Parathyroid adenoma (tissue), 2 donors: ENCODE measurements at regions not wholly inside any gene's neighbourhood (a gene's known extent, or its start where the extent isn't known, plus 50 kb on each side); places are given as distances from the start of the nearest gene placed in this dataset.

Source experiments
- H2AFZ ChIP-seq: fragments of 300-600 bp; sonication (generic); one replicate; pipeline ENCODE4 v1.7.0; 2017; ENCODE audit warnings: antibody characterized with exemption, mild to moderate bottlenecking
- H3K27ac ChIP-seq: fragments of 300-600 bp; sonication (generic); one replicate; pipeline ENCODE4 v1.7.0; 2017
- H3K27me3 ChIP-seq: fragments of 300-600 bp; sonication (generic); one replicate; pipeline ENCODE4 v1.7.0; 2017; ENCODE audit warnings: low read length; ENCODE audit not compliant: control insufficient read depth, insufficient read depth
- H3K36me3 ChIP-seq: fragments of 300-600 bp; sonication (generic); one replicate; pipeline ENCODE4 v1.7.0; 2017; ENCODE audit warnings: low read length; ENCODE audit not compliant: control insufficient read depth, insufficient read depth
- H3K4me1 ChIP-seq: fragments of 300-600 bp; sonication (generic); one replicate; pipeline ENCODE4 v1.7.0; 2017; ENCODE audit warnings: control low read depth
- H3K4me2 ChIP-seq: fragments of 300-600 bp; sonication (generic); one replicate; pipeline ENCODE4 v1.7.0; 2017; ENCODE audit warnings: low read length
- H3K4me3 ChIP-seq: fragments of 300-600 bp; sonication (generic); one replicate; pipeline ENCODE4 v1.7.0; 2017; ENCODE audit warnings: low read depth, low read length
- H3K79me2 ChIP-seq: fragments of 300-600 bp; sonication (generic); one replicate; pipeline ENCODE4 v1.7.0; 2017; ENCODE audit warnings: control low read depth
- H3K9ac ChIP-seq: fragments of 300-600 bp; sonication (generic); one replicate; pipeline ENCODE4 v1.7.0; 2017; ENCODE audit warnings: mild to moderate bottlenecking
- H3K9me3 ChIP-seq: fragments of 300-600 bp; sonication (generic); one replicate; pipeline ENCODE4 v1.7.0; 2017; ENCODE audit warnings: low read length; ENCODE audit not compliant: control insufficient read depth
- TF ChIP-seq, protein P1 (sequence below): fragments of 300-600 bp; sonication (generic); IDR thresholded peaks from one replicate; pipeline ENCODE4 v1.7.0; 2017; ENCODE audit warnings: antibody characterized with exemption, mild to moderate bottlenecking
- donor health status: primary hyperparathyroidism.

DNA sequence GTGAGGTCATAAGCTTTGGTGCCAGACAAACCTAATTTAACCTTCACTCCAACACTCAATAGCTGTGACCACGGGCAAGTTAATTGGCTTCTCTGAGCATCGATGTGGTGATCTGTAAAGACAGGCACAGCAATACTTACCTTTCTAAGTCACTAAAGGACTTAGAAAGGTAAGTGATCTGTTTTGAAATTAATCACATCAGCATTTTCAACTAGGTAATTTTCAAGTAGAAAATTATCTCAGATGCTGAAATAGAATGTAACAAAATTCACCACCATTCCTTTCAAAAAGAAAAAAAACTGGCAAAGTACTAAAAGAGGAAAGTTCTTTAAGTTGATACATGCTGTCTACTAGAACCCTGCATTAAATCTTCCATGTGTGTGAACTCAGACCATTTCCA lies 354.5 kb downstream of the ICE1 start:
- Histone ChIP-seq H2AFZ (no peak overlapping the region), H3K36me3 (no peaks in the 10 kb centered on the region), H3K79me2 (no peaks in the 10 kb centered on the region), H3K9me3 (no peaks in the 10 kb centered on the region), H3K4me2 (no peak overlapping the region), H3K9ac (no peak overlapping the region), H3K27ac (no peak overlapping the region), H3K27me3 (no peaks in the 10 kb centered on the region), H3K4me1 (no peaks in the 10 kb centered on the region), H3K4me3 (no peak overlapping the region)
- TF ChIP-seq, protein P1, sequence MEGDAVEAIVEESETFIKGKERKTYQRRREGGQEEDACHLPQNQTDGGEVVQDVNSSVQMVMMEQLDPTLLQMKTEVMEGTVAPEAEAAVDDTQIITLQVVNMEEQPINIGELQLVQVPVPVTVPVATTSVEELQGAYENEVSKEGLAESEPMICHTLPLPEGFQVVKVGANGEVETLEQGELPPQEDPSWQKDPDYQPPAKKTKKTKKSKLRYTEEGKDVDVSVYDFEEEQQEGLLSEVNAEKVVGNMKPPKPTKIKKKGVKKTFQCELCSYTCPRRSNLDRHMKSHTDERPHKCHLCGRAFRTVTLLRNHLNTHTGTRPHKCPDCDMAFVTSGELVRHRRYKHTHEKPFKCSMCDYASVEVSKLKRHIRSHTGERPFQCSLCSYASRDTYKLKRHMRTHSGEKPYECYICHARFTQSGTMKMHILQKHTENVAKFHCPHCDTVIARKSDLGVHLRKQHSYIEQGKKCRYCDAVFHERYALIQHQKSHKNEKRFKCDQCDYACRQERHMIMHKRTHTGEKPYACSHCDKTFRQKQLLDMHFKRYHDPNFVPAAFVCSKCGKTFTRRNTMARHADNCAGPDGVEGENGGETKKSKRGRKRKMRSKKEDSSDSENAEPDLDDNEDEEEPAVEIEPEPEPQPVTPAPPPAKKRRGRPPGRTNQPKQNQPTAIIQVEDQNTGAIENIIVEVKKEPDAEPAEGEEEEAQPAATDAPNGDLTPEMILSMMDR: no peak

DNA sequence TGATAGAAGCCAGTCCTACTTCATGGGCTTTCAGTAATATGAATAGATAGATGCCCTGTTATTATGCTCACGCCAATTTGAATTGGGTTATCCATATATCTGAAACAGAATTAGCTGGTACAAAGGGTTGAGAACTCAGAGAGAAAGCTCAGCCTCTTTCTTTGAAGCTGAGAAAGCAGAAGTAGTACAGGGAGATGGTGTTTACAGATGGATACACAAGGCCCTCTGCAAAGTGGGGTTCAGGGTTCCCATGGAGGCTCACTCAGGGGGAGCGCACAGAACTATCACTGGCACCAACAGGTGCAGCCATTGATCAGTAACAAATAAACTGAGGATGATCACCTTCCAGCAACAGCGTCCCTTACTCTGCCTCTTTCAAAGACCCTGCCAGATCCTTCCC lies 349.7 kb downstream of the ICE1 start:
- Histone ChIP-seq H3K27ac (no peak overlapping the region), H2AFZ (no peak overlapping the region), H3K9me3 (no peaks in the 10 kb centered on the region), H3K36me3 (no peaks in the 10 kb centered on the region), H3K4me1 (no peaks in the 10 kb centered on the region), H3K27me3 (no peaks in the 10 kb centered on the region), H3K4me2 (no peak overlapping the region), H3K4me3 (no peak overlapping the region), H3K79me2 (no peaks in the 10 kb centered on the region), H3K9ac (no peak overlapping the region)
- TF ChIP-seq, protein P1: no peak

DNA sequence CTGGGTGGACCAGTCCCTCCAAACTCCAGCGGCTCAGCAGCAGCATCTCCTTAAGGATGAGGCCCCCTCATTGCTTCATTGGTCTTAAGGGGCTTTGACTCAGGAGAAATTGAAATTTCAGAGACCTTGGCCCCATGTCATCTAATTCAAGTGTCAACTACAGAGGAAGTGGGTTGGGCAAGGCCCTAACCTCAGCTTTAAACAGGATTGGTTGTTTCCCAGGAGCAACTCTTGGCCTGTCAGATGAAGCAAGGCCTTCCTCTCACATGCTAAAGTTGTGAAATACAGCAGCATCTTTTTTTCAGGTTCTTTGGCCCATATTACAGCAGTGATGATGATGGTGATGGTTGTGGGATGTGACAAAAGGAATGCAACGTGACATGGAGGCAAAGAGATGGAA lies 348.3 kb downstream of the ICE1 start:
- no peak overlapping the region for H3K4me3 ChIP-seq
- no peak overlapping the region for H3K4me2 ChIP-seq
- no peaks in the 10 kb centered on the region for H3K9me3 ChIP-seq
- H3K9ac ChIP-seq: no peak overlapping the region
- no peaks in the 10 kb centered on the region for H3K4me1 ChIP-seq
- H2AFZ ChIP-seq: no peak overlapping the region
- H3K79me2 ChIP-seq: no peaks in the 10 kb centered on the region
- no peaks in the 10 kb centered on the region for H3K27me3 ChIP-seq
- no peak overlapping the region for H3K27ac ChIP-seq
- no peaks in the 10 kb centered on the region for H3K36me3 ChIP-seq
- TF ChIP-seq, protein P1: no peak

DNA sequence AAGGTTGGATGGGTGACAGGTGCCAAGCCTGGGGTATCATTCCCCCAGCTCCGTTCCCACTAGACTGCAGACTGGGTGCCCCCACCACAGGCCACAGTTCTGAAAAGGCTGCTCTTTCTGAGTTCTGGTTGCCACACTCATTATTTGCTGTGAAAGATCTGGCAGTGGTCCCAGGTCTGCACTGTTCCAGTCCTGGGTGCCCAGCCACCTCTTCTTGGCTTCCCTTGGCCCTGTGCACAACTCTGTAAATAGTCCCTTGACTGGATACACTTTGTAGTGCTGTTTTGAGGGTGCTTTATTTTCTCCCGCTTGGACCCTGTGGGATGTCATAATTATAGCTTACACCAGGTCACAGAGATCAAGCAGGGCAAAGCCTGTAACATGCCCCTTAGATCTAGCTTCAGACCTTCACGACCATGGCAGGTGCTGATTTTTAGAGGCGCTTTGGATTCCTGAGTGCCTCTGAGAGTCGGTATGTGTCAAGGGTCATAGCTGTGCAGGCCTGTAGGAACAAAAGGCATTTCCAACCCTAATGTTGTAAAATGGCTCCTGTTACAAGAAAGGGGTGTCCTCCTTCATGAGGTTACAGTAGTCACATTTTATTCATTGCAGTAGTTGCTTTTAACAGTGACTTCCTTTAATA lies 344.9 kb downstream of the ICE1 start:
- no peak overlapping the region for H3K4me3 ChIP-seq
- no peaks in the 10 kb centered on the region for H3K9me3 ChIP-seq
- H3K36me3 ChIP-seq: no peaks in the 10 kb centered on the region
- no peaks in the 10 kb centered on the region for H3K79me2 ChIP-seq
- no peak overlapping the region for H3K27ac ChIP-seq
- no peaks in the 10 kb centered on the region for H3K27me3 ChIP-seq
- no peak overlapping the region for H2AFZ ChIP-seq
- TF ChIP-seq, protein P1: no peak
- no peak overlapping the region for H3K4me2 ChIP-seq
- H3K9ac ChIP-seq: no peak overlapping the region
- H3K4me1 ChIP-seq: no peaks in the 10 kb centered on the region
